Left ventricle myocardium inferior (tissue), 1 donor: ENCODE measurements at regions not wholly inside any gene's neighbourhood (a gene's known extent, or its start where the extent isn't known, plus 50 kb on each side); places are given as distances from the start of the nearest gene placed in this dataset.

Experiments used
- DNase-seq: peaks from one replicate; pipeline ENCODE4 v3.0.0-alpha.2; 2020
- H3K27ac ChIP-seq: fragments of 200-600 bp; replicated peaks from 2 replicates; pipeline ENCODE4 v1.8.0; 2021
- H3K27me3 ChIP-seq: fragments of 200-600 bp; 2 replicates; pipeline ENCODE4 v1.8.0; 2021; ENCODE audit warnings: low read depth
- H3K36me3 ChIP-seq: fragments of 200-600 bp; 2 replicates; pipeline ENCODE4 v1.8.0; 2021
- H3K4me1 ChIP-seq: fragments of 200-600 bp; 2 replicates; pipeline ENCODE4 v1.8.0; 2021
- H3K4me3 ChIP-seq: fragments of 200-600 bp; 2 replicates; pipeline ENCODE4 v1.8.0; 2021; ENCODE audit warnings: mild to moderate bottlenecking, moderate library complexity
- H3K9me3 ChIP-seq: fragments of 200-600 bp; replicated peaks from 2 replicates; pipeline ENCODE4 v1.8.0; 2021
- CTCF ChIP-seq: fragments of 200-600 bp; IDR thresholded peaks from 2 replicates; pipeline ENCODE4 v1.8.0; 2021; ENCODE audit warnings: antibody characterized with exemption, mild to moderate bottlenecking, borderline replicate concordance
- intact Hi-C: fragments of 100-400 bp; cut with micrococcal nuclease; formaldehyde crosslinking; loops from one replicate; pipeline ENCODE4 v1.11.0; 2022
- donor health status: DM: no; HTN: yes; CAD: no; lungs with severe emphysema.

- no peak for DNase-seq
- Histone ChIP-seq H3K4me3 (no peak overlapping the region), H3K27ac (no peak overlapping the region), H3K4me1 (peaks cover 29% of the 10 kb centered on the region), H3K9me3 (no peaks in the 10 kb centered on the region), H3K27me3 (no peaks in the 10 kb centered on the region), H3K36me3 (no peaks in the 10 kb centered on the region)
- intact Hi-C loops: no loop called here
- TF ChIP-seq CTCF: no peak
Observed at GRCh38 chr13:44244288-44244687, 129.3 kb upstream of the SERP2 start.

- peak; percentile 71 for DNase-seq
- Histone ChIP-seq H3K27ac (peak overlapping the region; percentile 73), H3K4me3 (no peak overlapping the region), H3K4me1 (peaks cover 38% of the 10 kb centered on the region), H3K9me3 (no peaks in the 10 kb centered on the region), H3K36me3 (no peaks in the 10 kb centered on the region), H3K27me3 (no peaks in the 10 kb centered on the region)
- TF ChIP-seq CTCF: no peak
- intact Hi-C loops: no loop called here
Observed at GRCh38 chr13:44249431-44249836, 124.2 kb upstream of the SERP2 start.

GRCh38 chr13:44252938-44253337 lies 120.7 kb upstream of the SERP2 start:
- no peak for DNase-seq
- H3K27ac ChIP-seq: peak overlapping the region; percentile 17
- peaks cover 38% of the 10 kb centered on the region for H3K4me1 ChIP-seq
- H3K27me3 ChIP-seq: no peaks in the 10 kb centered on the region
- intact Hi-C loops: no loop called here
- H3K4me3 ChIP-seq: no peak overlapping the region
- no peaks in the 10 kb centered on the region for H3K36me3 ChIP-seq
- no peaks in the 10 kb centered on the region for H3K9me3 ChIP-seq
- TF ChIP-seq CTCF: no peak

- H3K4me3 ChIP-seq: no peak overlapping the region
- H3K27me3 ChIP-seq: no peaks in the 10 kb centered on the region
- H3K36me3 ChIP-seq: no peaks in the 10 kb centered on the region
- intact Hi-C loops: no loop called here
- peaks cover 26% of the 10 kb centered on the region for H3K4me1 ChIP-seq
- no peak for TF ChIP-seq CTCF
- no peaks in the 10 kb centered on the region for H3K9me3 ChIP-seq
- peak overlapping the region; percentile 15 for H3K27ac ChIP-seq
- DNase-seq: no peak
Observed at GRCh38 chr13:44255771-44256364, 117.8 kb upstream of the SERP2 start.

GRCh38 chr13:44257796-44258195 lies 115.8 kb upstream of the SERP2 start:
- no peaks in the 10 kb centered on the region for H3K36me3 ChIP-seq
- intact Hi-C loops: no loop called here
- H3K9me3 ChIP-seq: no peaks in the 10 kb centered on the region
- no peak overlapping the region for H3K27ac ChIP-seq
- H3K4me1 ChIP-seq: peaks cover 25% of the 10 kb centered on the region
- no peak overlapping the region for H3K4me3 ChIP-seq
- H3K27me3 ChIP-seq: no peaks in the 10 kb centered on the region
- no peak for DNase-seq
- no peak for TF ChIP-seq CTCF
